HG03378 (cell line): ENCODE measurements at regions not wholly inside any gene's neighbourhood (a gene's known extent, or its start where the extent isn't known, plus 50 kb on each side); places are given as distances from the start of the nearest gene placed in this dataset.

Source experiments
- ATAC-seq: cut with Tn5 transposase; IDR thresholded peaks from one replicate; pipeline ENCODE4 v1.9.1; 2021; ENCODE audit warnings: mild to moderate bottlenecking, moderate library complexity; ENCODE audit not compliant: unreplicated experiment

- ATAC-seq: no peak
Measured at GRCh38 chr5:5017827-5018577, 122.1 kb upstream of the ADAMTS16 start.

DNA sequence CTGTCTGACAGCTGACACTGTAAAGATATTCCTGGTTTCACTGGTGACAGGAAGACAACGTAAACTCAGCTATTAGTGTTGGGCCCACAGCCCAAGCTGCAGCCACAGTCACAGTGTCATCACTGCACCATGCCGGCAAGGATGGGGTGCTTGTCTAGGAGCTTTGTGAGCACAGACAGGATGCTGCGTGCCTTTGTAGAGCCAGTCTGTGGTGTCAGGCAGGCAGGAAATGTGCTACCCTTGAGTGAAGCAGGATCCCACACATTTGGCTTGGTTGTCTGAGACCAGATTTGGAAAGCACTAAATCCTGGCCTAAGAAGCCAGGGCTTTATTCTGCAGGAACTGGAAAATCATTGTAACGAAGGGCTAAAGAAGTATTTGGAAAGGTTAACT lies 121.6 kb upstream of the ADAMTS16 start:
- ATAC-seq: no peak

DNA sequence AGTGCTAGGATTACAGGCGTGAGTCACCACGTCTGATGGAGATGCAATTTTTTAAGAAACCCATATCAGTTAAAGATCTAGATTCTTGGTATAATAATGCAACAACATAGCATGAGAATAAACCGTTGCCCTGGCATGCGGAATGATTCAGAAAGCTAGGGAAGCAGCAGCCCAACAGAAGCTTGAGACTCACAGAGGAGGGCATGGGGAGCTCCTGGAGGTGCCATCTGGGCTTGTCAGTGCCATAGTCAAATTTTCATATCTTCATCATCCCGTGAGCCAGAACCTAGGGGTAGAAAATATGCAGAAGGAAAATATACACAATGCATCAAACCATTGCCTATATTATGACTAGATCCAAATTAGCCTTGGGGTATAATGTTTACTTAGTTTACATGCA lies 118.7 kb upstream of the ADAMTS16 start:
- ATAC-seq: no peak

- no peak for ATAC-seq
Measured at GRCh38 chr5:5025098-5025773, 114.9 kb upstream of the ADAMTS16 start.

GRCh38 chr5:5025774-5026408 lies 114.2 kb upstream of the ADAMTS16 start:
- ATAC-seq: no peak

- ATAC-seq: no peak
Measured at GRCh38 chr5:5026409-5026785, 113.7 kb upstream of the ADAMTS16 start.

DNA sequence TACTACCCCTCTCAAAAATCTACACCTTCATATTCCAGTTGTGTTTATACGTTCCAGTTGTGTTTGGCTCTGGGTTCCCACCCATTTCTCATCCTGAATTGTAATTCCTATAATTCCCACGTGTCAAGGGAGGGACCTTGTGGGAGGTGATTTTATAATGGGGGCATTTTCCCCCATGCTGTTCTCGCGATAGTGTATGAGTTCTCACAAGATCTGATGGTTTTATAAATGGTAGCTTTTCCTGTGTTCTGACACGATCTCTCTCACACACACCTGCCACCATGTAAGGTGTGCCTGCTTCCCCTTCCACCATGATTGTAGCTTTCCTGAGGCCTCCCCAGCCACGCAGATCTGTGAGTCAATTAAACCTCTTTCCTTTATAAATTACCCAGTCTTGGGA lies 108.5 kb upstream of the ADAMTS16 start:
- ATAC-seq: no peak

- no peak for ATAC-seq
Measured at GRCh38 chr5:5037674-5038073, 102.5 kb upstream of the ADAMTS16 start.

DNA sequence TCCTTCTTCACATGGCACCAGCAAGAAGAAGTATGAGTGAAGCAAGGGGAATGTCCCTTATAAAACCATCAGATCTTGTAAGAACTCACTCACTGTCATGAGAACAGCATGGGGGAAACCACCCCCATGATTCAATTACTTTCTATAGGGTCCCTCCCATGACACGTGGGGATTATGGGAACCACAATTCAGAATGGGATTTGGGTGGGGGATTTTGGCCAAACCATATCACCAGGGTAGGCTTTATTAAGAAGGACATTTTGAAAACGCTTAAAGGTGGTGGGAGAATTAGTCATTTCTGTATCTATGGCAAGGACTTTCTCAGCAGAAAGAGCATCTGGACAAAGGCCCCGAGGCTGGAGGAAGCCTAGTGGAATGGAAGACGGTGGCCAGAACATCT lies 100.2 kb upstream of the ADAMTS16 start:
- no peak for ATAC-seq

DNA sequence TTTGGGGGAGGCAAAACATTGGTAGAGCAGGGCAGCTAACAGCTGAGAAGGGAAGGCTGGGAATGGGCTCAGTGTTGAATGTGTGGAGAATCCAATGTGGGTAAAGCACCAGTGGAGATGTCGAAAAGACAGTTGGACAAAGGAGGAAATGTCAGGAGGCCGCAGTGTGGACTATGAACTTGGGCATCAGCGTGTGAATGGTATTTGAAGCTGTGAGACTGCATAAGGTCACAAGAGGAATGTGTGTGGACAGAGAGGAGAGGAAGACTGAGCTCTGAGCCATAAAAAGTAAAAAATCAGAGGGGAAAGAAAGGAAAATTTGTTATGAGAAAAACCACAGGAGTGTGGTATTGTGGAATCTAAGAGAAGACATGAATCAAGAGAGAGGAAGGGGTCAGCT lies 99.4 kb upstream of the ADAMTS16 start:
- no peak for ATAC-seq

- no peak for ATAC-seq
Measured at GRCh38 chr5:5042806-5043205, 97.3 kb upstream of the ADAMTS16 start.

DNA sequence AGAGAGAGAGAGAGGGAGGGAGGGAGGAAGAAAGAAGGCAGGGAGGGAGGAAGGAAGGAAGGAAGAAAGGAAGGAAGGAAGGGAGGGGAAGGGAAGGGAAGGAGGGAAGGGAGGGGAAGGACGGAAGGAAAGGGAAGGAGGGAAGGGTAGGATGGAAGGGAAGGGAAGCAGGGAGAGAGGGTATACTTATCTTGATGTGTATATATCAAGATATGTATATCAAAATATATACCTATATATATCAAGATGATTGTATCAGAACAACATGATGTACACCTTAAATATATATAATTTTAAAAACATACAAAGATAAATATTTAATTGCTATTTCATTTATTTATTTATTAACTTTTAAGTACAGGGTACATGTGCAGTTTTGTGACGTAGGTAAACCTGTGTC lies 96.8 kb upstream of the ADAMTS16 start:
- no peak for ATAC-seq

DNA sequence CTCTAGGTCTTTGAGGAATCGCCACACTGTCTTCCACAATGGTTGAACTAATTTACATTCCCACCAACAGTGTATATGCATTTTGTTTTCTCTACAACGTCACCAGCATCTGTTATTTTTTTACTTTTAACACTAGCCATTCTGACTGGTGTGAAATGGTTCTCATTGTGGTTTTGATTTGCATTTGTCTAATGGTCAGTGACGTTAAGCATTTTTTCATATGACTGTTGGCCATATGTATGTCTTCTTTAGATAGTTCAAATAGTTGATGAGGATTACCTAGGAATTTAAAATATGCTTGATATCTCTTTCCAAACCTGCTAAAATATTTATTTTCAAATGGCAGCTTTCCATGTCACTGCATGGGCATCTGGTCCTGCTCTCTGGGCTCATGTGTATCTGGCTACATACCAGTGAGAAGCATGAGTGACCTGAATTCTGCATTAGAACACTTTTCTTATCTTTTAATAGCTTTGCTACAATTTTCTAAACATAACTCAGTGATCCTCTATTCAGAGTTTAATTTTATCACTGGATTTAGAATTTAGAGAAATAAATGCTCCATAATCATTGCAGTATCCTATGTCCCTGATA lies 95.8 kb upstream of the ADAMTS16 start:
- no peak for ATAC-seq

DNA sequence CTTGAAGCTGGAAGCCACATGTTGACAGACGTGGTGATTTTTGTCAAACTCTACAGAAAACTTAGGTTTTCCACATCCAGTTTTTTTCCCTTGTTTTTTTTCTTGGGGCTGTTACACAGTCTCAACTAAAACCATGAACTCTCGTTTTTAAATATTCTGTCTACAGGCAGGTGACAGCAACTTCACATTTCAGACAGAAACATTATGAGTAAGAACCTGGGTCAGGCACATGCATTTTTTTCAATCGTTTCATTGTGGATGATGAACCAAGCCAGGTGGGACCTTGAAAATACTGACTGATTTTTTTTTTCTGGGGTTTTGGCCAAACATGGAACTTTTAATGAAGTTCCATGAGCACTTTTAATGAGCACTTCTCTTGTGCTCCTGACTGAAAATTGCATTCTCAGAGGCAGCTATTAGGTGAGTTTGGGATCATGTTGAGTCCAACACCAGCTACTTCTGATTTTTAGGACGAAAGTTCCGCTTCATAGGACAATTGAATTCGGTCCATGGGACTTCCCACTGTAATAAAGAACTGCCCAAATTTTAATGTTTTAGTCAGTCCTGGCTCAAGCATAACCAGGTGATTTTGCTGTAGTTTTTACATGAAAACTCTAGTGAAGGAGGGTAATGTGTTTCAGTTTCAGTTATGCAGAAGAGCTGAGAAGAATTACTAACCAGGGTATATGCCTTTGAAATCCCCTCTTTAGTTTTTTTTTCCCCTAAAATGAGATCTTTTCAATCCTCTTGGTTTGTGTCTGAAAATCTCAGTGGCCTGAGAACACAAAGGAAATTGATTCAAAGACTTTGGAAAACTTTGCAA lies 93.2 kb upstream of the ADAMTS16 start:
- peak; percentile 89 for ATAC-seq

- ATAC-seq: no peak
Measured at GRCh38 chr5:5050801-5051200, 89.3 kb upstream of the ADAMTS16 start.

GRCh38 chr5:5055712-5056111 lies 84.4 kb upstream of the ADAMTS16 start:
- ATAC-seq: no peak

- no peak for ATAC-seq
Measured at GRCh38 chr5:5061836-5062235, 78.3 kb upstream of the ADAMTS16 start.

GRCh38 chr5:5062525-5063302 lies 77.4 kb upstream of the ADAMTS16 start:
- no peak for ATAC-seq

- peak; percentile 53 for ATAC-seq
Measured at GRCh38 chr5:5063533-5063953, 76.6 kb upstream of the ADAMTS16 start.

DNA sequence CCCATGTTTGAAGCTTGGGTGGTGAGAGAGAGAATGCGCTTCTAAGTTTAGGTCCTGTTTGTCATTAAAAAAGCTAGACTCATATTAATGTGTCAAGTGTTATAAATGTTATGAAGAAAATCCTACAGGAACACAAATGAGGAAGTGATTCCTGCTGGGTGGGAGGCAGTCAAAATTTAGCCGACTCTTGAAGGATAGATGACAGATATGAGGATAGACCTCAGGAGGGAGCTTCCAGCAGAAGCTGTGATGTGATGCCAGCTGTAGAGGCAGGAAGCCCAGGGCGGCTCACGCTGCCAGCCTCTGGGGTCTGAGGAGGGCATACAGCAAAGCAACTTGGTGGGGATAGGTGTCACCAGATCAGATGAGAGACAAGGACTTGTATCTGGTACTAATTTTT lies 74.7 kb upstream of the ADAMTS16 start:
- no peak for ATAC-seq
